Liver (tissue), 8 donors: ENCODE measurements at regions not wholly inside any gene's neighbourhood (a gene's known extent, or its start where the extent isn't known, plus 50 kb on each side); places are given as distances from the start of the nearest gene placed in this dataset.

Source experiments
- DNase-seq: peaks from one replicate; pipeline ENCODE4 v3.0.0-alpha.2; 2017; ENCODE audit warnings: low spot score
- H3K27ac ChIP-seq, 2 donors: one replicate each; pipeline ENCODE4 v1.7.0; 2013; ENCODE audit warnings: inconsistent platforms in 2 of 2, low read length in 2 of 2, control low read depth in 1 of 2, low read depth in 1 of 2, mild to moderate bottlenecking in 1 of 2
- H3K27me3 ChIP-seq, 4 donors: one replicate each; pipeline versions ENCODE4 v1.6.1 to v1.7.0; 2013; ENCODE audit warnings: low read length in 3 of 4, inconsistent platforms in 1 of 4, mild to moderate bottlenecking in 1 of 4, moderate library complexity in 1 of 4; ENCODE audit not compliant: control insufficient read depth in 4 of 4, insufficient read depth in 4 of 4
- H3K36me3 ChIP-seq, 4 donors: one replicate each; pipeline versions ENCODE4 v1.6.1 to v1.7.0; 2013; ENCODE audit warnings: low read length in 3 of 4, mild to moderate bottlenecking in 3 of 4, low read depth in 1 of 4, moderate library complexity in 1 of 4; ENCODE audit not compliant: control insufficient read depth in 4 of 4, insufficient read depth in 3 of 4
- H3K4me1 ChIP-seq, 4 donors: one replicate each; pipeline versions ENCODE4 v1.6.1 to v1.7.0; 2013; ENCODE audit warnings: low read length in 3 of 4, mild to moderate bottlenecking in 3 of 4, moderate library complexity in 1 of 4; ENCODE audit not compliant: control insufficient read depth in 4 of 4, insufficient read depth in 4 of 4
- H3K4me3 ChIP-seq, 3 donors: one replicate each; pipeline versions ENCODE4 v1.6.1 to v1.7.0; 2013; ENCODE audit warnings: low read length in 3 of 3, control low read depth in 1 of 3, low read depth in 1 of 3, mild to moderate bottlenecking in 1 of 3
- H3K9ac ChIP-seq, 2 donors: one replicate each; pipeline ENCODE4 v1.7.0; 2013; ENCODE audit warnings: low read length in 2 of 2, mild to moderate bottlenecking in 2 of 2, moderate library complexity in 2 of 2, control low read depth in 1 of 2, low read depth in 1 of 2
- H3K9me3 ChIP-seq, 4 donors: one replicate each; pipeline versions ENCODE4 v1.6.1 to v1.7.0; 2013; ENCODE audit warnings: low read length in 3 of 4; ENCODE audit not compliant: control insufficient read depth in 4 of 4
- CTCF ChIP-seq: fragments of 150-350 bp; IDR thresholded peaks from 2 replicates; pipeline ENCODE4 v1.5.1; 2017; ENCODE audit warnings: improper control_type of control experiment, low read depth, low read length; ENCODE audit not compliant: missing input control
- EGR1 ChIP-seq, 2 donors: IDR thresholded peaks; 2 replicates each; pipeline ENCODE4 v1.6.1; 2016 to 2018; ENCODE audit warnings: antibody characterized with exemption in 2 of 2, low read depth in 2 of 2
- FOXA1 ChIP-seq: IDR thresholded peaks from 2 replicates; pipeline ENCODE4 v1.6.1; 2016; ENCODE audit warnings: antibody characterized with exemption
- FOXA2 ChIP-seq: IDR thresholded peaks from 2 replicates; pipeline ENCODE4 v1.6.1; 2016; ENCODE audit warnings: antibody characterized with exemption
- GABPA ChIP-seq, 2 donors: IDR thresholded peaks in 1 of 2; conservative IDR thresholded peaks in 1 of 2; 2 replicates each; pipeline ENCODE4 v1.6.1; 2016; ENCODE audit warnings: antibody characterized with exemption in 2 of 2, mild to moderate bottlenecking in 1 of 2, moderate library complexity in 1 of 2
- HNF4A ChIP-seq, 2 donors: conservative IDR thresholded peaks; 2 replicates each; pipeline ENCODE4 v1.6.1; 2016; ENCODE audit warnings: antibody characterized with exemption in 2 of 2, mild to moderate bottlenecking in 2 of 2
- HNF4G ChIP-seq: IDR thresholded peaks from 2 replicates; pipeline ENCODE4 v1.6.1; 2016; ENCODE audit warnings: antibody characterized with exemption
- JUND ChIP-seq, 2 donors: IDR thresholded peaks; 2 replicates each; pipeline ENCODE4 v1.6.1; 2016; ENCODE audit warnings: antibody characterized with exemption in 2 of 2
- NR2F2 ChIP-seq: IDR thresholded peaks from 2 replicates; pipeline ENCODE4 v1.6.1; 2016; ENCODE audit warnings: antibody characterized with exemption
- RAD21 ChIP-seq, 2 donors: IDR thresholded peaks; 2 replicates each; pipeline ENCODE4 v1.6.1; 2016; ENCODE audit warnings: antibody characterized with exemption in 2 of 2, mild to moderate bottlenecking in 2 of 2
- RXRA ChIP-seq, 2 donors: IDR thresholded peaks; 2 replicates each; pipeline ENCODE4 v1.6.1; 2017 to 2018; ENCODE audit warnings: antibody characterized with exemption in 2 of 2, mild to moderate bottlenecking in 1 of 2
- SP1 ChIP-seq: IDR thresholded peaks from 2 replicates; pipeline ENCODE4 v1.6.1; 2018; ENCODE audit warnings: antibody characterized with exemption, mild to moderate bottlenecking
- TAF1 ChIP-seq: conservative IDR thresholded peaks from 2 replicates; pipeline ENCODE4 v1.6.1; 2016; ENCODE audit warnings: antibody characterized with exemption, mild to moderate bottlenecking
- YY1 ChIP-seq: IDR thresholded peaks from 2 replicates; pipeline ENCODE4 v1.6.1; 2016; ENCODE audit warnings: antibody characterized with exemption, mild to moderate bottlenecking
- ZBTB33 ChIP-seq: IDR thresholded peaks from 2 replicates; pipeline ENCODE4 v1.6.1; 2016; ENCODE audit warnings: antibody characterized with exemption
- whole genome bisulfite sequencing: extraction: QIAGEN DNeasy Blood & Tissue Kit; methylation state at CpG from one replicate; pipeline ENCODE4 v1.1.7; 2013; 5-methylcytosine and 5-hydroxymethylcytosine counted together
- TF ChIP-seq, protein P1 (sequence below): IDR thresholded peaks from 2 replicates; pipeline ENCODE4 v1.6.1; 2016; ENCODE audit warnings: antibody characterized with exemption
- TF ChIP-seq, protein P2 (sequence below): IDR thresholded peaks from 2 replicates; pipeline ENCODE4 v1.6.1; 2016; ENCODE audit warnings: antibody characterized with exemption
- TF ChIP-seq, protein P3 (sequence below): IDR thresholded peaks from 2 replicates; pipeline ENCODE4 v1.6.1; 2016; ENCODE audit warnings: antibody characterized with exemption, mild to moderate bottlenecking
- donor health status: healthy.
- donor health status: healthy.
- donor health status: healthy.
- donor health status: healthy.
- donor health status: healthy.

- TF ChIP-seq FOXA1 (no peak), JUND (IDR thresholded peaks at IDR 0.05) (no peak), NR2F2 (no peak), RXRA (IDR thresholded peaks at IDR 0.05) (no peak), SP1 (no peak), HNF4G (no peak), ZBTB33 (no peak)
- TF ChIP-seq, protein P1, sequence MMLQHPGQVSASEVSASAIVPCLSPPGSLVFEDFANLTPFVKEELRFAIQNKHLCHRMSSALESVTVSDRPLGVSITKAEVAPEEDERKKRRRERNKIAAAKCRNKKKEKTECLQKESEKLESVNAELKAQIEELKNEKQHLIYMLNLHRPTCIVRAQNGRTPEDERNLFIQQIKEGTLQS: no peak
- Histone ChIP-seq H3K4me3 (no peak overlapping the region), H3K36me3 (no peaks in the 10 kb centered on the region), H3K4me1 (no peaks in the 10 kb centered on the region), H3K9me3 (no peaks in the 10 kb centered on the region), H3K27ac (no peak overlapping the region), H3K9ac (no peak overlapping the region), H3K27me3 (no peaks in the 10 kb centered on the region)
- DNase-seq: no peak
- 60% methylated on average over 3 of the region's 3 CpGs for WGBS
These were observed 187.8 kb downstream of the TUSC7 start for GRCh38 chr3:116897382-116897781.

DNA sequence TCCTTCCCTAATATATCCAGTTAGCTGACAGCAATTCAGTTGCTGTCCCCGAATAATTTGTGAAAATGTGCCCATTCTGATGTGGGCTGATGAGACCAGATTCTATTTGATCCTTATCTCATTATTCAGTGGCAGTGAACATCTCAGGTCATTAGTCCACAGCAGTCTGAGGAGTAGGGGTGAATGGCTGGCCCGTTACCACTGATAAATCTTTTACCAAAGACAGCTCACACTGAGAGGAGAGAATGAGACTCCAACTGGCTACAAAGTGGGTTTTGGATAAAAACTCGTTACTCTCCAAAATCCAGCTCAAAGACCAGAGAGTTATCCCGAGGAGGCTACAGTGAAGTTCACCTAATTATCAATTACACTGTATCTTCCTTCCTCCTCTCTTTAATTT is 189.7 kb downstream of the TUSC7 start:
- Histone ChIP-seq H3K4me1 (no peaks in the 10 kb centered on the region), H3K36me3 (no peaks in the 10 kb centered on the region), H3K27ac (no peak overlapping the region), H3K27me3 (no peaks in the 10 kb centered on the region), H3K9me3 (no peaks in the 10 kb centered on the region), H3K9ac (no peak overlapping the region), H3K4me3 (no peak overlapping the region)
- TF ChIP-seq RAD21 (IDR thresholded peaks at IDR 0.05): no peak
- TF ChIP-seq EGR1 (IDR thresholded peaks at IDR 0.05; ENCODE audit: low read depth in 2 of 2): no peak
- no peak for TF ChIP-seq RXRA (IDR thresholded peaks at IDR 0.05)
- TF ChIP-seq, protein P2, sequence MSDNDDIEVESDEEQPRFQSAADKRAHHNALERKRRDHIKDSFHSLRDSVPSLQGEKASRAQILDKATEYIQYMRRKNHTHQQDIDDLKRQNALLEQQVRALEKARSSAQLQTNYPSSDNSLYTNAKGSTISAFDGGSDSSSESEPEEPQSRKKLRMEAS: no peak
- no peak for TF ChIP-seq CTCF
- TF ChIP-seq, protein P1: no peak
- TF ChIP-seq HNF4A (conservative IDR thresholded peaks at IDR 0.05): no peak
- no peak for TF ChIP-seq FOXA1
- no peak for TF ChIP-seq JUND (IDR thresholded peaks at IDR 0.05)
- TF ChIP-seq, protein P3, sequence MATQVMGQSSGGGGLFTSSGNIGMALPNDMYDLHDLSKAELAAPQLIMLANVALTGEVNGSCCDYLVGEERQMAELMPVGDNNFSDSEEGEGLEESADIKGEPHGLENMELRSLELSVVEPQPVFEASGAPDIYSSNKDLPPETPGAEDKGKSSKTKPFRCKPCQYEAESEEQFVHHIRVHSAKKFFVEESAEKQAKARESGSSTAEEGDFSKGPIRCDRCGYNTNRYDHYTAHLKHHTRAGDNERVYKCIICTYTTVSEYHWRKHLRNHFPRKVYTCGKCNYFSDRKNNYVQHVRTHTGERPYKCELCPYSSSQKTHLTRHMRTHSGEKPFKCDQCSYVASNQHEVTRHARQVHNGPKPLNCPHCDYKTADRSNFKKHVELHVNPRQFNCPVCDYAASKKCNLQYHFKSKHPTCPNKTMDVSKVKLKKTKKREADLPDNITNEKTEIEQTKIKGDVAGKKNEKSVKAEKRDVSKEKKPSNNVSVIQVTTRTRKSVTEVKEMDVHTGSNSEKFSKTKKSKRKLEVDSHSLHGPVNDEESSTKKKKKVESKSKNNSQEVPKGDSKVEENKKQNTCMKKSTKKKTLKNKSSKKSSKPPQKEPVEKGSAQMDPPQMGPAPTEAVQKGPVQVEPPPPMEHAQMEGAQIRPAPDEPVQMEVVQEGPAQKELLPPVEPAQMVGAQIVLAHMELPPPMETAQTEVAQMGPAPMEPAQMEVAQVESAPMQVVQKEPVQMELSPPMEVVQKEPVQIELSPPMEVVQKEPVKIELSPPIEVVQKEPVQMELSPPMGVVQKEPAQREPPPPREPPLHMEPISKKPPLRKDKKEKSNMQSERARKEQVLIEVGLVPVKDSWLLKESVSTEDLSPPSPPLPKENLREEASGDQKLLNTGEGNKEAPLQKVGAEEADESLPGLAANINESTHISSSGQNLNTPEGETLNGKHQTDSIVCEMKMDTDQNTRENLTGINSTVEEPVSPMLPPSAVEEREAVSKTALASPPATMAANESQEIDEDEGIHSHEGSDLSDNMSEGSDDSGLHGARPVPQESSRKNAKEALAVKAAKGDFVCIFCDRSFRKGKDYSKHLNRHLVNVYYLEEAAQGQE: no peak
- TF ChIP-seq HNF4G: no peak
- no peak for TF ChIP-seq NR2F2
- TF ChIP-seq FOXA2: no peak
- TF ChIP-seq GABPA (IDR thresholded peaks at IDR 0.05 in 1 of 2, conservative IDR thresholded peaks at IDR 0.05 in 1 of 2): no peak
- TF ChIP-seq YY1: no peak
- TF ChIP-seq SP1: no peak
- TF ChIP-seq TAF1: no peak
- no peak for TF ChIP-seq ZBTB33
- WGBS: 44% methylated on average over 4 of the region's 4 CpGs
- DNase-seq: no peak
